Heart left ventricle (tissue), 13 donors: ENCODE measurements at regions not wholly inside any gene's neighbourhood (a gene's known extent, or its start where the extent isn't known, plus 50 kb on each side); places are given as distances from the start of the nearest gene placed in this dataset.

ENCODE experiments used
- CTCF ChIP-seq, 12 donors: fragments of 200-600 bp; sonication (generic) in 4 of 12; IDR thresholded peaks; one replicate each; pipeline versions ENCODE4 v1.5.0 to v1.8.0; 2018 to 2022; ENCODE audit warnings: antibody characterized with exemption in 12 of 12, mild to moderate bottlenecking in 5 of 12
- POLR2A ChIP-seq, 2 donors: fragments of 450-650 bp; IDR thresholded peaks; one replicate each; pipeline ENCODE4 v1.6.1; 2017; ENCODE audit warnings: antibody characterized with exemption in 2 of 2, mild to moderate bottlenecking in 2 of 2, moderate library complexity in 2 of 2
- donor health status: ischemic (EF 13 %, LVEDD 7.1; RV severe dilation, severe dysfunction).
- donor health status: DM: no; HTN: yes; CAD: no.
- donor health status: DM: no; HTN: no; CAD: no.
- donor health status: ischemic (EF 25% LVEDD 6.9; RV normal size, moderate dysfunction).
- donor health status: ischemic (EF 25% LVEDD 5.7; RV mildly dilated, moderate dysfunction).
- donor health status: ischemic (EF 35%, LVEDD 5.7; RV mildly dilated, moderate dysfunction).
- donor health status: nonischemic (EF 11% LVEDD 7.7; RV severe dilation, severe dysfunction).
- donor health status: DM: yes; HTN: yes; CAD: no.
- donor health status: PGD.
- donor health status: ischemic (EF 29% LVEDD 5.4; RV normal size, mild dysfunction).
- donor health status: nonischemic (EF 23%, LVEDD 6.1; RV moderate dilation, normal function).

- TF ChIP-seq POLR2A (IDR thresholded peaks at IDR 0.05) (no peak), CTCF (IDR thresholded peaks at IDR 0.05) (no peak)
Measured at GRCh38 chr9:108475813-108476212, 380.0 kb downstream of the ACTL7B start.
